HepG2 (cell line): ENCODE measurements at regions not wholly inside any gene's neighbourhood (a gene's known extent, or its start where the extent isn't known, plus 50 kb on each side); places are given as distances from the start of the nearest gene placed in this dataset.

Source experiments
- ATAC-seq: fragments of 200-7000 bp; cut with Tn5 transposase; 3 replicates; pipeline ENCODE4 v1.9.1; 2020; ENCODE audit warnings: mild to moderate bottlenecking, moderate library complexity
- BruUV-seq: library from RNA; stranded (reverse); fragments of 400-500 nt; replicated peaks from 2 replicates; lab custom pipeline; 2021; lab: Mats Ljungman, UMichigan
- CTCF ChIA-PET: fragments of 300-600 bp; formaldehyde crosslinking; extraction: SDS; loops from one replicate; lab custom pipeline; 2021; ENCODE audit warnings: low total read pairs, inconsistent platforms, low intra/inter-chr PET ratio; lab: Yijun Ruan, JAX
- POLR2A ChIA-PET: fragments of 350-600 bp; sonication (Branson Sonifier 250); formaldehyde crosslinking; loops from one replicate; lab custom pipeline; 2020; ENCODE audit warnings: antibody characterized with exemption, inconsistent platforms; lab: Yijun Ruan, JAX
- DNase-seq: peaks from one replicate; pipeline ENCODE4 v3.0.0-alpha.2; 2015; ENCODE audit warnings: low spot score
- FAIRE-seq: peaks from 3 replicates; lab custom pipeline; 2011; peaks lifted over from hg19 to GRCh38; lab: Jason Lieb, UNC
- H2AFZ ChIP-seq: one replicate; pipeline ENCODE4 v1.6.1; 2011; ENCODE audit warnings: low read length, inconsistent platforms
- H3K27ac ChIP-seq: fragments of 300-600 bp; 3 replicates; pipeline ENCODE4 v1.8.0; 2011; ENCODE audit warnings: mixed run types, mild to moderate bottlenecking, mixed read lengths, low read length, inconsistent platforms; ENCODE audit not compliant: insufficient read depth; ENCODE audit errors: extremely low read length
- H3K27me3 ChIP-seq, 2 experiments: fragments of 200-600 bp in 1 of 2; 2 replicates in 1 of 2; 3 replicates in 1 of 2; pipeline versions ENCODE4 v1.6.0 to v1.8.0; 2011; ENCODE audit warnings: low read length in 2 of 2, mild to moderate bottlenecking in 2 of 2, moderate library complexity in 2 of 2, inconsistent platforms in 1 of 2; ENCODE audit not compliant: insufficient read depth in 2 of 2, control insufficient read depth in 1 of 2
- H3K36me3 ChIP-seq, 2 experiments: fragments of 200-600 bp in 1 of 2; replicated peaks in 1 of 2; 2 replicates in 1 of 2; 3 replicates in 1 of 2; pipeline versions ENCODE4 v1.5.1 to v1.8.0; 2011; ENCODE audit warnings: low read length in 2 of 2, inconsistent platforms in 1 of 2; ENCODE audit not compliant: insufficient read depth in 2 of 2, control insufficient read depth in 1 of 2
- H3K4me1 ChIP-seq: 2 replicates; pipeline ENCODE4 v1.5.1; 2012; ENCODE audit warnings: low read length, inconsistent platforms; ENCODE audit not compliant: insufficient read depth
- H3K4me2 ChIP-seq: 2 replicates; pipeline ENCODE4 v1.6.0; 2011; ENCODE audit warnings: low read depth, low read length, inconsistent platforms
- H3K4me3 ChIP-seq, 3 experiments: fragments of 200-600 bp in 1 of 3; sonication (generic), shearing (Covaris generic) in 1 of 3; replicated peaks in 1 of 3; 2 replicates each; pipeline ENCODE4 v1.5.1; 2011 to 2016; ENCODE audit warnings: low read length in 3 of 3, inconsistent platforms in 2 of 3, low read depth in 2 of 3, mild to moderate bottlenecking in 2 of 3, control low read depth in 1 of 3, mixed read lengths in 1 of 3; ENCODE audit not compliant: insufficient read depth in 1 of 3
- H3K79me2 ChIP-seq: one replicate; pipeline ENCODE4 v1.6.1; 2011; ENCODE audit warnings: low read length, inconsistent platforms; ENCODE audit not compliant: insufficient read depth
- H3K9ac ChIP-seq: 2 replicates; pipeline ENCODE4 v1.6.0; 2011; ENCODE audit warnings: mild to moderate bottlenecking, low read depth, low read length, inconsistent platforms; ENCODE audit not compliant: insufficient read depth
- H3K9me3 ChIP-seq: 2 replicates; pipeline ENCODE4 v1.5.1; 2012; ENCODE audit warnings: mild to moderate bottlenecking, low read length
- H4K20me1 ChIP-seq: 2 replicates; pipeline ENCODE4 v1.6.0; 2011; ENCODE audit warnings: inconsistent platforms, mild to moderate bottlenecking, low read length, moderate library complexity; ENCODE audit not compliant: insufficient read depth
- EEA1 ChIP-seq: sonication (generic); formaldehyde crosslinking; IDR thresholded peaks from 2 replicates; pipeline ENCODE4 v1.5.1; 2020; ENCODE audit warnings: mild to moderate bottlenecking, missing genetic modification reagents, borderline replicate concordance
- NFYC ChIP-seq: IDR thresholded peaks from 2 replicates; pipeline ENCODE4 v1.6.1; 2016; ENCODE audit warnings: missing genetic modification reagents, missing compliant biosample characterization
- POLR2AphosphoS2 ChIP-seq: IDR thresholded peaks from 2 replicates; pipeline ENCODE4 v1.6.1; 2011; ENCODE audit warnings: low read depth, low read length, improper control_type of control experiment
- TFDP2 ChIP-seq: sonication (generic); formaldehyde crosslinking; IDR thresholded peaks from 2 replicates; pipeline ENCODE4 v1.4.0; 2020; ENCODE audit warnings: missing genetic modification reagents
- ZC3H13 ChIP-seq: sonication (generic); formaldehyde crosslinking; IDR thresholded peaks from 2 replicates; pipeline ENCODE4 v1.8.1; 2023; ENCODE audit warnings: mild to moderate bottlenecking, missing genetic modification reagents, moderate library complexity
- ZNF333 ChIP-seq: sonication (generic); formaldehyde crosslinking; IDR thresholded peaks from 2 replicates; pipeline ENCODE4 v1.4.0; 2020; ENCODE audit warnings: mild to moderate bottlenecking, missing genetic modification reagents, borderline replicate concordance
- ZNF552 ChIP-seq: sonication (generic); formaldehyde crosslinking; IDR thresholded peaks from 2 replicates; pipeline ENCODE4 v1.9.0; 2022; ENCODE audit warnings: missing genetic modification reagents, mild to moderate bottlenecking, borderline replicate concordance
- ZNF780A ChIP-seq: sonication (generic); formaldehyde crosslinking; IDR thresholded peaks from 2 replicates; pipeline ENCODE4 v1.8.0; 2022; ENCODE audit warnings: mild to moderate bottlenecking, missing genetic modification reagents, moderate library complexity
- WGBS: methylation state at CpG from one replicate; pipeline ENCODE4 v1.1.6; 2017; ENCODE audit warnings: low lambda C conversion rate; 5-methylcytosine and 5-hydroxymethylcytosine counted together
- in situ Hi-C: cut with HindIII; loops from 2 replicates; pipeline ENCODE4 v1.10.0; 2017; ENCODE audit warnings: low pct_unique_long_range_greater_than_20kb; ENCODE audit not compliant: extremely low pct_ligation_motif_present
- intact Hi-C: fragments of 100-400 bp; cut with micrococcal nuclease; formaldehyde crosslinking; loops from one replicate; pipeline ENCODE4 v1.10.0; 2022; ENCODE audit not compliant: unreplicated experiment
- TF ChIP-seq, protein P1 (sequence below): conservative IDR thresholded peaks from 2 replicates; pipeline ENCODE4 v1.6.1; 2018; ENCODE audit warnings: missing genetic modification reagents

DNA sequence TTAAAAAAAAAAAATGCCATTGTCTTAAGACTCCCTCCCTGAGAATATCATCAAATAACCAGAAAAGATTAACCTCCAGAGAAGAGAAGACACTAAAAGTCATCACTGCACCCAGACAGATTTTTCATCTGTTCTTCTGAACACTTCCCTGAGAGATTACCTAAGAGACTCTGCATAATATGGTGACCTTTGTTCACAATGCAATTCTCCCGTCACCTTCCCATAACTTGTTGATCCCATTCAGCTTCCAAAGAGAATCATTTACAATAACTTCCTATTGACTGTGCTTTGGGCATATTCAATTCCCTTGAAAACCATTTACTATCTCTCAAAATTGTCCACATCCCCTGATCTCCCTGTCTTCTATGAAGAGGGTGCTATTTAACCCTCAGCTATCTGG is 85.1 kb upstream of the SMAD1 start:
- H2AFZ ChIP-seq = no peak overlapping the region
- in situ Hi-C loops = no loop called here
- no TSS peak for BruUV-seq
- 3% methylated on average over 1 of the region's 1 CpG for WGBS
- no peaks in the 10 kb centered on the region for H3K27me3 ChIP-seq
- no peaks in the 10 kb centered on the region for H3K9me3 ChIP-seq
- no peak overlapping the region for H3K4me3 ChIP-seq
- no peak for DNase-seq
- no peaks in the 10 kb centered on the region for H3K36me3 ChIP-seq
- H3K4me1 ChIP-seq = no peaks in the 10 kb centered on the region
- H3K79me2 ChIP-seq = no peaks in the 10 kb centered on the region
- intact Hi-C loops = no loop called here
- TF ChIP-seq, protein P1, sequence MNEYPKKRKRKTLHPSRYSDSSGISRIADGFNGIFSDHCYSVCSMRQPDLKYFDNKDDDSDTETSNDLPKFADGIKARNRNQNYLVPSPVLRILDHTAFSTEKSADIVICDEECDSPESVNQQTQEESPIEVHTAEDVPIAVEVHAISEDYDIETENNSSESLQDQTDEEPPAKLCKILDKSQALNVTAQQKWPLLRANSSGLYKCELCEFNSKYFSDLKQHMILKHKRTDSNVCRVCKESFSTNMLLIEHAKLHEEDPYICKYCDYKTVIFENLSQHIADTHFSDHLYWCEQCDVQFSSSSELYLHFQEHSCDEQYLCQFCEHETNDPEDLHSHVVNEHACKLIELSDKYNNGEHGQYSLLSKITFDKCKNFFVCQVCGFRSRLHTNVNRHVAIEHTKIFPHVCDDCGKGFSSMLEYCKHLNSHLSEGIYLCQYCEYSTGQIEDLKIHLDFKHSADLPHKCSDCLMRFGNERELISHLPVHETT (CRISPR knock-in tag) = no peak
- TF ChIP-seq ZNF552 (CRISPR knock-in tag) (no peak), ZNF333 (CRISPR knock-in tag) (no peak), POLR2AphosphoS2 (no peak), TFDP2 (CRISPR knock-in tag) (no peak), ZNF780A (CRISPR knock-in tag) (no peak), NFYC (no peak), ZC3H13 (CRISPR knock-in tag) (no peak), EEA1 (CRISPR knock-in tag) (no peak)
- POLR2A ChIA-PET = no interaction called here
- ATAC-seq = no peak
- H3K4me2 ChIP-seq = no peak overlapping the region
- CTCF ChIA-PET = no interaction called here
- no peaks in the 10 kb centered on the region for H4K20me1 ChIP-seq
- no peak overlapping the region for H3K27ac ChIP-seq
- H3K9ac ChIP-seq = no peak overlapping the region
- FAIRE-seq = no peak
